ENCODE measurements at regions not wholly inside any gene's neighbourhood (a gene's known extent, or its start where the extent isn't known, plus 50 kb on each side); places are given as distances from the start of the nearest gene placed in this dataset.

GRCh38 chr12:111287125-111287900, 81.6 kb downstream of the PHETA1 start:
- no peak for TF ChIP-seq CTCF (IDR thresholded peaks at IDR 0.05)
- TF ChIP-seq ZFX (IDR thresholded peaks at IDR 0.05; ENCODE audit: borderline replicate concordance), result no peak
